Brain pericyte (primary cell): ENCODE measurements at regions not wholly inside any gene's neighbourhood (a gene's known extent, or its start where the extent isn't known, plus 50 kb on each side); places are given as distances from the start of the nearest gene placed in this dataset.
"Not testable (repeated sequence)": the region's sequence is repeated elsewhere in the genome, so short reads cannot be mapped to it uniquely, and the experiment has no call there.

Experiments
- DNase-seq: peaks from one replicate; pipeline ENCODE4 v3.0.0-alpha.2; 2012; ENCODE audit warnings: low read depth, low spot score

GRCh38 chr7:10463701-10464100 lies 510.0 kb upstream of the PHF14 start:
- DNase-seq = no peak

- not testable (repeated sequence) for DNase-seq
These were observed 508.1 kb upstream of the PHF14 start for GRCh38 chr7:10465536-10465935.

GRCh38 chr7:10468908-10469307 lies 504.8 kb upstream of the PHF14 start:
- no peak for DNase-seq

GRCh38 chr7:10469476-10469875 lies 504.2 kb upstream of the PHF14 start:
- no peak for DNase-seq

- no peak for DNase-seq
These were observed 502.2 kb upstream of the PHF14 start for GRCh38 chr7:10471280-10472058.

GRCh38 chr7:10472115-10472514 lies 501.6 kb upstream of the PHF14 start:
- no peak for DNase-seq

GRCh38 chr7:10473569-10473968 lies 500.1 kb upstream of the PHF14 start:
- no peak for DNase-seq

- no peak for DNase-seq
These were observed 499.6 kb upstream of the PHF14 start for GRCh38 chr7:10474048-10474447.

GRCh38 chr7:10475940-10476641 lies 497.6 kb upstream of the PHF14 start:
- DNase-seq = no peak

- DNase-seq = no peak
These were observed 497.0 kb upstream of the PHF14 start for GRCh38 chr7:10476642-10477041.

GRCh38 chr7:10483671-10484070 lies 490.0 kb upstream of the PHF14 start:
- no peak for DNase-seq

- no peak for DNase-seq
These were observed 488.9 kb upstream of the PHF14 start for GRCh38 chr7:10484767-10485166.

GRCh38 chr7:10501206-10501884 lies 472.3 kb upstream of the PHF14 start:
- not testable (repeated sequence) for DNase-seq

GRCh38 chr7:10507032-10507431 lies 466.6 kb upstream of the PHF14 start:
- no peak for DNase-seq

GRCh38 chr7:10521306-10521705 lies 452.4 kb upstream of the PHF14 start:
- no peak for DNase-seq

- DNase-seq = not testable (repeated sequence)
These were observed 440.2 kb upstream of the PHF14 start for GRCh38 chr7:10533429-10533828.

GRCh38 chr7:10536561-10536960 lies 437.1 kb upstream of the PHF14 start:
- DNase-seq = no peak

- DNase-seq = no peak
These were observed 435.9 kb upstream of the PHF14 start for GRCh38 chr7:10537764-10538163.

- DNase-seq = no peak
These were observed 416.3 kb upstream of the PHF14 start for GRCh38 chr7:10557375-10557774.

- DNase-seq = no peak
These were observed 413.2 kb upstream of the PHF14 start for GRCh38 chr7:10560497-10560896.

GRCh38 chr7:10568891-10569290 lies 404.8 kb upstream of the PHF14 start:
- no peak for DNase-seq

- DNase-seq = no peak
These were observed 401.9 kb upstream of the PHF14 start for GRCh38 chr7:10571759-10572158.
